8988T (cell line): ENCODE measurements at regions not wholly inside any gene's neighbourhood (a gene's known extent, or its start where the extent isn't known, plus 50 kb on each side); places are given as distances from the start of the nearest gene placed in this dataset.

Experiments
- DNase-seq: peaks from one replicate; pipeline ENCODE4 v3.0.0; 2011

- DNase-seq, result no peak
These were observed 114.6 kb upstream of the MEOX2 start for GRCh38 chr7:15801041-15801440.

GRCh38 chr7:15798081-15798480 lies 111.6 kb upstream of the MEOX2 start:
- no peak for DNase-seq

- DNase-seq, result no peak
These were observed 108.9 kb upstream of the MEOX2 start for GRCh38 chr7:15795393-15795792.

- DNase-seq, result no peak
These were observed 108.3 kb upstream of the MEOX2 start for GRCh38 chr7:15794801-15795200.

- DNase-seq, result no peak
These were observed 98.2 kb upstream of the MEOX2 start for GRCh38 chr7:15784694-15785030.

- DNase-seq, result no peak
These were observed 97.7 kb upstream of the MEOX2 start for GRCh38 chr7:15783987-15784693.

GRCh38 chr7:15782656-15783055 lies 96.2 kb upstream of the MEOX2 start:
- no peak for DNase-seq

GRCh38 chr7:15781944-15782343 lies 95.5 kb upstream of the MEOX2 start:
- no peak for DNase-seq

GRCh38 chr7:15780271-15780670 lies 93.8 kb upstream of the MEOX2 start:
- no peak for DNase-seq

GRCh38 chr7:15778191-15778590 lies 91.7 kb upstream of the MEOX2 start:
- no peak for DNase-seq

GRCh38 chr7:15765753-15766152 lies 79.3 kb upstream of the MEOX2 start:
- no peak for DNase-seq

GRCh38 chr7:15764851-15765382 lies 78.4 kb upstream of the MEOX2 start:
- DNase-seq, result no peak

GRCh38 chr7:15764010-15764409 lies 77.5 kb upstream of the MEOX2 start:
- no peak for DNase-seq

- no peak for DNase-seq
These were observed 70.8 kb upstream of the MEOX2 start for GRCh38 chr7:15757041-15758000.

GRCh38 chr7:15755061-15755460 lies 68.6 kb upstream of the MEOX2 start:
- no peak for DNase-seq

GRCh38 chr7:15753887-15754579 lies 67.5 kb upstream of the MEOX2 start:
- DNase-seq, result no peak

- DNase-seq, result no peak
These were observed 65.9 kb upstream of the MEOX2 start for GRCh38 chr7:15752377-15752776.

GRCh38 chr7:15751191-15751701 lies 64.8 kb upstream of the MEOX2 start:
- no peak for DNase-seq

- DNase-seq, result no peak
These were observed 64.2 kb upstream of the MEOX2 start for GRCh38 chr7:15750727-15751126.

- no peak for DNase-seq
These were observed 63.1 kb upstream of the MEOX2 start for GRCh38 chr7:15749631-15750030.

GRCh38 chr7:15747712-15748111 lies 61.2 kb upstream of the MEOX2 start:
- DNase-seq, result no peak

GRCh38 chr7:15747301-15747700 lies 60.8 kb upstream of the MEOX2 start:
- DNase-seq, result no peak

GRCh38 chr7:15743926-15744480 lies 57.5 kb upstream of the MEOX2 start:
- no peak for DNase-seq
